Common myeloid progenitor, CD34-positive (primary cell): ENCODE measurements at regions not wholly inside any gene's neighbourhood (a gene's known extent, or its start where the extent isn't known, plus 50 kb on each side); places are given as distances from the start of the nearest gene placed in this dataset.

Experiments used
- CTCF ChIA-PET: fragments of 350-600 bp; sonication (Branson Sonifier 250); formaldehyde crosslinking; loops from one replicate; lab custom pipeline; 2021; ENCODE audit warnings: antibody characterized with exemption; lab: Charles Lee
- POLR2A ChIA-PET: fragments of 350-600 bp; sonication (Branson Sonifier 250); formaldehyde crosslinking; loops from one replicate; lab custom pipeline; 2021; ENCODE audit warnings: antibody characterized with exemption; lab: Charles Lee
- DNase-seq, 3 donors: peaks; one replicate each; pipeline versions ENCODE4 v3.0.0 to v3.0.0-alpha.2; 2013
- H3K27ac ChIP-seq, 2 experiments: 1 replicate in 1 of 2; 2 replicates in 1 of 2; pipeline ENCODE4 v1.7.0; 2013; ENCODE audit warnings: inconsistent platforms in 2 of 2, low read length in 2 of 2, mild to moderate bottlenecking in 2 of 2, low read depth in 1 of 2, moderate library complexity in 1 of 2; ENCODE audit not compliant: severe bottlenecking in 2 of 2, insufficient read depth in 1 of 2, poor library complexity in 1 of 2
- H3K27me3 ChIP-seq, 5 experiments: replicated peaks in 2 of 5; 1 replicate in 3 of 5; 2 replicates in 2 of 5; pipeline versions ENCODE4 v1.6.1 to v1.7.0; 2013; ENCODE audit warnings: low read length in 4 of 5, mild to moderate bottlenecking in 2 of 5, moderate library complexity in 2 of 5, inconsistent platforms in 1 of 5; ENCODE audit not compliant: insufficient read depth in 5 of 5, control insufficient read depth in 4 of 5
- H3K36me3 ChIP-seq, 4 experiments: 1 replicate in 2 of 4; 2 replicates in 2 of 4; pipeline versions ENCODE4 v1.6.1 to v1.7.0; 2013; ENCODE audit warnings: low read length in 3 of 4, control low read depth in 1 of 4, mild to moderate bottlenecking in 1 of 4; ENCODE audit not compliant: control insufficient read depth in 4 of 4, insufficient read depth in 4 of 4
- H3K4me1 ChIP-seq, 4 experiments: 1 replicate in 3 of 4; 2 replicates in 1 of 4; pipeline versions ENCODE4 v1.6.1 to v1.7.1; 2013; ENCODE audit warnings: low read length in 3 of 4, mild to moderate bottlenecking in 3 of 4, control low read depth in 1 of 4, inconsistent platforms in 1 of 4, moderate library complexity in 1 of 4; ENCODE audit not compliant: control insufficient read depth in 4 of 4, insufficient read depth in 4 of 4; ENCODE audit errors: control extremely low read depth in 1 of 4
- H3K4me3 ChIP-seq, 7 experiments: 1 replicate in 4 of 7; 2 replicates in 3 of 7; pipeline versions ENCODE4 v1.5.1 to v1.7.0; 2013; ENCODE audit warnings: mild to moderate bottlenecking in 7 of 7, low read length in 6 of 7, moderate library complexity in 6 of 7, inconsistent platforms in 2 of 7, low read depth in 2 of 7, control low read depth in 1 of 7; ENCODE audit not compliant: insufficient read depth in 4 of 7, control insufficient read depth in 1 of 7; ENCODE audit errors: extremely low read depth in 1 of 7
- H3K9me3 ChIP-seq, 5 experiments: 1 replicate in 4 of 5; 2 replicates in 1 of 5; pipeline versions ENCODE4 v1.6.1 to v1.7.1; 2013; ENCODE audit warnings: low read length in 4 of 5, mild to moderate bottlenecking in 2 of 5, inconsistent platforms in 1 of 5, low read depth in 1 of 5, moderate library complexity in 1 of 5; ENCODE audit not compliant: control insufficient read depth in 4 of 5, insufficient read depth in 2 of 5; ENCODE audit errors: control extremely low read depth in 1 of 5
- WGBS: methylation state at CpG from one replicate; pipeline ENCODE4 v1.1.5; 2013; ENCODE audit not compliant: insufficient coverage; 5-methylcytosine and 5-hydroxymethylcytosine counted together

DNA sequence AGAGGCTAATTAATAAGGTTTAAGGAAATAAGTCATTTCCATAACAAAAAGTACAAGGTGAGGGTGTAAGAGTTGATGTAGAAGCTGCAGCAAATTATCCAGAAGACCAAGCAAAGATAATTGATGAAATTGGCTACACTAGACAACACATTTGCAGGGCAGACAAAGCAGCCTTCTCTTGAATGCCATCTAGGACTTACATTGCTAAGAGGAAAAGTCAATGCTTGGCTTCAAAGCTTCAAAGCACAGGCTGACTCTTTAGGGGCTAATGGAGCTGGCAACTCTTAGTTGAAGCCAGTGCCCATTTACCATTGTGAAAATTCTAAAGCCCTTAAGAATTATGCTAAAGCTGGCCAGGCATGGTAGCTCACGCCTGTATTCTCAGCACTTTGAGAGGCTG lies 728.6 kb upstream of the KLHL29 start:
- H3K27me3 ChIP-seq = no peaks in the 10 kb centered on the region
- H3K4me3 ChIP-seq = no peak overlapping the region
- no peaks in the 10 kb centered on the region for H3K36me3 ChIP-seq
- DNase-seq = no peak
- H3K4me1 ChIP-seq = no peaks in the 10 kb centered on the region
- 86% methylated on average over 1 of the region's 1 CpG for WGBS
- no peak overlapping the region for H3K27ac ChIP-seq
- ChIA-PET POLR2A (no interaction called here), CTCF (no interaction called here)
- H3K9me3 ChIP-seq = no peaks in the 10 kb centered on the region

DNA sequence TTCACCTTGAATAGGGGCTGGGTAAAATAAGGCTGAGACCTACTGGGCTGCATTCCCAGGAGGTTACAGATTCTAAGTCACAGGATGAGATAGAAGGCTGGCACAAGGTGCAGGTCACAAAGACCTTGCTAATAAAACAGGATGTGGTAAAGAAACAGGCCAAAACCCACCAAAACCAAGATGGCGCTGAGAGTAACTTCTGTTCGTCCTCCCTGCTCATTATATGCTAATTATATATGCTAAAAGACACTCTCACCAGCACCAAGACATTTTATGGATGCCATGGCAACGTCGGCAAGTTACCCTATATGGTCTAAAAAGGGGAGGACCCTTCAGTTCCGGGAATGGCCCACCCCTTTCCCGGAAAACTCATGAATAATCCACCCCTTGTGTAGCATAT lies 711.5 kb upstream of the KLHL29 start:
- no peaks in the 10 kb centered on the region for H3K9me3 ChIP-seq
- CTCF ChIA-PET = no interaction called here
- POLR2A ChIA-PET = no interaction called here
- DNase-seq = no peak
- H3K4me1 ChIP-seq = no peaks in the 10 kb centered on the region
- H3K36me3 ChIP-seq = no peaks in the 10 kb centered on the region
- no peak overlapping the region for H3K4me3 ChIP-seq
- 92% methylated on average over 2 of the region's 6 CpGs for WGBS
- H3K27ac ChIP-seq = no peak overlapping the region
- H3K27me3 ChIP-seq = no peaks in the 10 kb centered on the region

DNA sequence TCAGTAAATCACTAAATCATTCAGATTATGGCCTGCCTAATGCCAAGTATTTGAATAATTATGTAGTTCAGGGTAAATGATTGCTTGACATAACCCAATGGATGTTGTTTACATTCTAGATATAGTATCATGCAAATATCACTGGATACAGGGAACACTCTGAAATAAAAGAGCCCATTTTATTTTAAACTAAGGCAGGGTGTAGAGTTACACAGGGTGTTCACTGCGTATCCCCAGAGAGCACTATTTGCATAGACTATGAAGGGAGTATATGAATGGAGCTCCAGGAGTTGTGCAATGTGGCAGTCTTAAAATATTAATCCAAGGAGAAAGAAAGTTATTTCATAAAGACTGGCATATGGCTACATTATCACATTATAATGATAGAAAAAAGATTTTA lies 701.1 kb upstream of the KLHL29 start:
- no peak overlapping the region for H3K27ac ChIP-seq
- DNase-seq = no peak
- no peaks in the 10 kb centered on the region for H3K9me3 ChIP-seq
- no peak overlapping the region for H3K4me3 ChIP-seq
- no peaks in the 10 kb centered on the region for H3K36me3 ChIP-seq
- no CpG with 5 or more reads among the region's 1 CpG for WGBS
- CTCF ChIA-PET = no interaction called here
- no peaks in the 10 kb centered on the region for H3K4me1 ChIP-seq
- no peaks in the 10 kb centered on the region for H3K27me3 ChIP-seq
- POLR2A ChIA-PET = no interaction called here

DNA sequence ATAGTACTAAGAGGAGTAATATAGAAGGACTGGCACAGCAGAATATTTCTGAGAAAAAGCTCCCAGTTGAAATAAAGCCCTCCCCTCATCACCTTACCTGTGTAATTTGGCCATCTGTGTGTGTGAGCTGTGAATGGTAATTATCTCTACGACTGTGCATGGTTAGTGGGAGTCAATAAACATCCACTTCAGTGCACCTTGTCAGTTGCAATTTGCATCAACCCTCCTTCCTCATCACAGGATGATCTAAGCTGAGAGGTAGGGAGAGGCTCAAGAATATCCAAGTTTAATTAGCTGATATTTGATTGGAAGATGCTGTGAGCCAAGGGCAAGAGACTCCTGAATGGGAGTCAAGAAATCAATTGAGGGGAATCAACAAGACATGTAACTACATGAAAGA lies 694.9 kb upstream of the KLHL29 start:
- no peaks in the 10 kb centered on the region for H3K9me3 ChIP-seq
- H3K27me3 ChIP-seq = no peaks in the 10 kb centered on the region
- H3K36me3 ChIP-seq = no peaks in the 10 kb centered on the region
- CTCF ChIA-PET = no interaction called here
- H3K4me1 ChIP-seq = no peaks in the 10 kb centered on the region
- no peak overlapping the region for H3K27ac ChIP-seq
- WGBS = no CpG with 5 or more reads among the region's 1 CpG
- H3K4me3 ChIP-seq = no peak overlapping the region
- DNase-seq = no peak
- POLR2A ChIA-PET = no interaction called here

DNA sequence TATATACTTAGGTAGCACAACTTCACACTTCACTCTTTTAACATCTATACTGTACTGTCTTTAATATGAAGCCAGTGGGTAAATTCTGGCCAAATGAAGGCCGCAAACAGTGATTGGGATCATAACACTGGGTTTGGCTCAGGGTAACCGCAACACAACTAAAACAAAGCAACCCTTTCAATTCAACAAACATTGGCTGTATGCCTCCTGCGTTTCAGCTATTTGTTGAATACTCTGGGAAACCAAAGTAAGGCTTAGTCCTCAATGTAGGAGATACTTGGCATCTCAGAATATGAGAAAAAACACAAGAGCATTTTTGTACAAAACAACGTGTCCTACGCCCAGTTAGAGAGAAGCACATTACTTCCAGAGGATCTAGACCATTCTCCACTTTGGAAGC lies 693.3 kb upstream of the KLHL29 start:
- ChIA-PET CTCF (no interaction called here), POLR2A (no interaction called here)
- Histone ChIP-seq H3K27me3 (no peaks in the 10 kb centered on the region), H3K9me3 (no peaks in the 10 kb centered on the region), H3K4me3 (no peak overlapping the region), H3K4me1 (no peaks in the 10 kb centered on the region), H3K27ac (no peak overlapping the region), H3K36me3 (no peaks in the 10 kb centered on the region)
- 85% methylated on average over 5 of the region's 5 CpGs for WGBS
- no peak for DNase-seq

DNA sequence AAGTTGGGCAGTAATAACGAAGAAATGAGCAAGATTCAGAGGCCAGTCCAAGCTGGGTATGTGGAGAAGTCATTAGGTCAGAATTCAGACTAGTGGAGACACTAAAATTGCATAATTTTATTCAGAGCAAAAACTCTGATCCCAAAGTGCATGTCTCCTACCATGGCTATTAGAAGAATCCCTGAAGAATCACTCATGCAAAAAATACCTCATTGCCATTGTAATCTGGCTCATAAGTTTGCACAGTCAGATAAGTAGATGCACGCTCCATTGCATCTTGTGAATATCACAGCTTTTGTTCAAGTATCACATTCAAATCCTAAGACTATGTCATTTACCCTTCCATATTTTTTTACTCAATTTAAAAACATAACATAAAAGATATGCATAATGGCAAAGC lies 692.2 kb upstream of the KLHL29 start:
- Histone ChIP-seq H3K27me3 (no peaks in the 10 kb centered on the region), H3K4me3 (no peak overlapping the region), H3K36me3 (no peaks in the 10 kb centered on the region), H3K9me3 (no peaks in the 10 kb centered on the region), H3K4me1 (no peaks in the 10 kb centered on the region), H3K27ac (no peak overlapping the region)
- WGBS = 91% methylated on average over 2 of the region's 2 CpGs
- ChIA-PET POLR2A (no interaction called here), CTCF (no interaction called here)
- no peak for DNase-seq

DNA sequence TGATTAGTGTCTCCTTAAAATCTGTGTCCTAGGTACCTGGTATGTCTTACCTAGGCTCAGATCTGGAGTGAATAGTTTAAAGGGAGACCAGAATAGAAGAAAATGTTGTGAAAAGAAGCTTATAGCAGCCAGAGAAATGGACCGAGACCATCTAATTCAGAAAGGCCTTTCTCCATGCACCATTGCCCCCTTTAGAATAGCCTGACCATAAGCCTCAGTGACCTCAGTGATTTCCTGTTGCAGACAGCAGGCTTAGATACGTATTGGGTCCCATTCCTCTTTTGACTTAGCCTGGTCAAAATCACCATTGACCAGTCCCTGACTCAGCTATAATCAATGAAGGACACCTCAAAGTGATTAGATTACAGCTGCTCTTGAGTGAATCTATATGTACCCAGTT lies 690.7 kb upstream of the KLHL29 start:
- ChIA-PET CTCF (no interaction called here), POLR2A (no interaction called here)
- no peaks in the 10 kb centered on the region for H3K27me3 ChIP-seq

More for the DNA sequence above, 690.7 kb upstream of the KLHL29 start:
- H3K4me1 ChIP-seq = no peaks in the 10 kb centered on the region
- no CpG with 5 or more reads among the region's 2 CpGs for WGBS
- no peak for DNase-seq
- no peaks in the 10 kb centered on the region for H3K36me3 ChIP-seq
- no peak overlapping the region for H3K4me3 ChIP-seq
- H3K9me3 ChIP-seq = no peaks in the 10 kb centered on the region
- no peak overlapping the region for H3K27ac ChIP-seq
